Mesothelial cell of epicardium (in vitro differentiated cells): ENCODE measurements at regions not wholly inside any gene's neighbourhood (a gene's known extent, or its start where the extent isn't known, plus 50 kb on each side); places are given as distances from the start of the nearest gene placed in this dataset.

ENCODE experiments used
- DNase-seq, 2 experiments: peaks; one replicate each; pipeline ENCODE4 v3.0.0; 2021; ENCODE audit warnings: low spot score in 2 of 2; ENCODE audit not compliant: unreplicated experiment in 2 of 2
- H3K27ac Mint-ChIP-seq: 2 replicates; pipeline ENCODE4 v1.8.0; 2021; ENCODE audit warnings: mixed read lengths
- H3K27me3 Mint-ChIP-seq: 2 replicates; pipeline ENCODE4 v1.8.0; 2021; ENCODE audit warnings: low read depth, mixed read lengths
- H3K36me3 Mint-ChIP-seq: 2 replicates; pipeline ENCODE4 v1.8.0; 2021; ENCODE audit warnings: mixed read lengths
- H3K4me1 Mint-ChIP-seq: 2 replicates; pipeline ENCODE4 v1.8.0; 2021; ENCODE audit warnings: mixed read lengths
- H3K4me3 Mint-ChIP-seq: 2 replicates; pipeline ENCODE4 v1.8.0; 2021; ENCODE audit warnings: mild to moderate bottlenecking, moderate library complexity, mixed read lengths
- H3K9me3 Mint-ChIP-seq: 2 replicates; pipeline ENCODE4 v1.8.0; 2021; ENCODE audit warnings: mixed read lengths
- TF ChIP-seq, protein P1 (sequence below): fragments of 200-600 bp; sonication (generic); IDR thresholded peaks from one replicate; pipeline ENCODE4 v1.5.0; 2021; ENCODE audit warnings: antibody characterized with exemption; ENCODE audit not compliant: unreplicated experiment

- Mint-ChIP-seq H3K4me3 (no peak overlapping the region), H3K27me3 (peaks cover 14% of the 10 kb centered on the region), H3K9me3 (no peaks in the 10 kb centered on the region), H3K36me3 (no peaks in the 10 kb centered on the region), H3K27ac (no peak overlapping the region), H3K4me1 (peaks cover 7% of the 10 kb centered on the region)
- DNase-seq: no peak
- TF ChIP-seq, protein P1, sequence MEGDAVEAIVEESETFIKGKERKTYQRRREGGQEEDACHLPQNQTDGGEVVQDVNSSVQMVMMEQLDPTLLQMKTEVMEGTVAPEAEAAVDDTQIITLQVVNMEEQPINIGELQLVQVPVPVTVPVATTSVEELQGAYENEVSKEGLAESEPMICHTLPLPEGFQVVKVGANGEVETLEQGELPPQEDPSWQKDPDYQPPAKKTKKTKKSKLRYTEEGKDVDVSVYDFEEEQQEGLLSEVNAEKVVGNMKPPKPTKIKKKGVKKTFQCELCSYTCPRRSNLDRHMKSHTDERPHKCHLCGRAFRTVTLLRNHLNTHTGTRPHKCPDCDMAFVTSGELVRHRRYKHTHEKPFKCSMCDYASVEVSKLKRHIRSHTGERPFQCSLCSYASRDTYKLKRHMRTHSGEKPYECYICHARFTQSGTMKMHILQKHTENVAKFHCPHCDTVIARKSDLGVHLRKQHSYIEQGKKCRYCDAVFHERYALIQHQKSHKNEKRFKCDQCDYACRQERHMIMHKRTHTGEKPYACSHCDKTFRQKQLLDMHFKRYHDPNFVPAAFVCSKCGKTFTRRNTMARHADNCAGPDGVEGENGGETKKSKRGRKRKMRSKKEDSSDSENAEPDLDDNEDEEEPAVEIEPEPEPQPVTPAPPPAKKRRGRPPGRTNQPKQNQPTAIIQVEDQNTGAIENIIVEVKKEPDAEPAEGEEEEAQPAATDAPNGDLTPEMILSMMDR: no peak
These were observed 570.3 kb downstream of the EBF1 start for GRCh38 chr5:158529454-158529853.

- no peak overlapping the region for H3K27ac Mint-ChIP-seq
These were observed 574.1 kb downstream of the EBF1 start for GRCh38 chr5:158525663-158526062.

GRCh38 chr5:158524070-158524469 lies 575.6 kb downstream of the EBF1 start:
- Mint-ChIP-seq H3K4me1 (no peaks in the 10 kb centered on the region), H3K27ac (no peak overlapping the region), H3K27me3 (peaks cover 10% of the 10 kb centered on the region), H3K36me3 (no peaks in the 10 kb centered on the region), H3K9me3 (no peaks in the 10 kb centered on the region), H3K4me3 (no peak overlapping the region)
- no peak for DNase-seq
- TF ChIP-seq, protein P1: no peak

More at GRCh38 chr5:158525663-158526062, 574.1 kb downstream of the EBF1 start:
- H3K4me3 Mint-ChIP-seq: no peak overlapping the region
- H3K27me3 Mint-ChIP-seq: peaks cover 9% of the 10 kb centered on the region
- DNase-seq: no peak
- no peaks in the 10 kb centered on the region for H3K9me3 Mint-ChIP-seq
- TF ChIP-seq, protein P1: no peak
- no peaks in the 10 kb centered on the region for H3K36me3 Mint-ChIP-seq
- H3K4me1 Mint-ChIP-seq: no peaks in the 10 kb centered on the region

DNA sequence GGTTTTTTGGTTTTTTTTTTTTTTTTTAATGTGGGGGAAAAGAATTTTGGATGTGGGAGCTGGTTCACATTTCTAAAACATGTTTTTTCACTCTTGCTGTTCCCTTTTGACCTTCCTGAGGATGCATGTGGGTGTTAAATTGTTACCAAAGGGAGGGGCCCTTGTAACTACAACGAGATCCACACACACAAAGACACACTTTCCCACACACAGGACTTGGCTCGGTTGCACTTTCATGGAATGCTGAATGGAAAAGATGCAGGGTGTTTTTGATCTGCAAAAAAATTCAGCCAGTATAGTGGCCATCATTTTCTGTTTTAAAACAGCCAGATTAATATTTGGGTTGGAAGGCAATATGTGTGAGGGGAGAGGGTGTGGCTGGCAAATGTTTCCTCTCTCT lies 576.9 kb downstream of the EBF1 start:
- H3K4me3 Mint-ChIP-seq: no peak overlapping the region
- H3K27me3 Mint-ChIP-seq: peaks cover 10% of the 10 kb centered on the region
- DNase-seq: no peak
- H3K4me1 Mint-ChIP-seq: no peaks in the 10 kb centered on the region
- no peaks in the 10 kb centered on the region for H3K9me3 Mint-ChIP-seq
- TF ChIP-seq, protein P1: no peak
- no peak overlapping the region for H3K27ac Mint-ChIP-seq
- no peaks in the 10 kb centered on the region for H3K36me3 Mint-ChIP-seq

GRCh38 chr5:158521995-158522394 lies 577.7 kb downstream of the EBF1 start:
- Mint-ChIP-seq H3K9me3 (no peaks in the 10 kb centered on the region), H3K27me3 (peaks cover 10% of the 10 kb centered on the region), H3K4me1 (no peaks in the 10 kb centered on the region), H3K27ac (no peak overlapping the region), H3K4me3 (no peak overlapping the region), H3K36me3 (no peaks in the 10 kb centered on the region)
- TF ChIP-seq, protein P1: no peak
- no peak for DNase-seq

GRCh38 chr5:158519433-158520021 lies 580.2 kb downstream of the EBF1 start:
- no peak for DNase-seq
- TF ChIP-seq, protein P1: no peak
- Mint-ChIP-seq H3K27me3 (peaks cover 9% of the 10 kb centered on the region), H3K36me3 (no peaks in the 10 kb centered on the region), H3K4me3 (no peak overlapping the region), H3K27ac (no peak overlapping the region), H3K4me1 (no peaks in the 10 kb centered on the region), H3K9me3 (no peaks in the 10 kb centered on the region)
